ENCODE measurements at regions not wholly inside any gene's neighbourhood (a gene's known extent, or its start where the extent isn't known, plus 50 kb on each side); places are given as distances from the start of the nearest gene placed in this dataset.
A peak's percentile ranks its signal among the peaks of the same experiment; 100 is the strongest.

- no peaks in the 10 kb centered on the region for H4K20me1 ChIP-seq (ENCODE audit: insufficient read depth)
- H3K27me3 ChIP-seq (replicated peaks; ENCODE audit: insufficient read depth), result no peaks in the 10 kb centered on the region
- H3K36me3 ChIP-seq (ENCODE audit: low read depth), result no peaks in the 10 kb centered on the region
- DNase-seq, result peak; percentile 73
- no peak overlapping the region for H3K4me3 ChIP-seq
- H3K27ac ChIP-seq, result no peak overlapping the region
- no peak overlapping the region for H3K4me2 ChIP-seq (ENCODE audit: unreplicated experiment)
- no peak for TF ChIP-seq EZH2 (IDR thresholded peaks at IDR 0.05; ENCODE audit: insufficient read depth, poor library complexity, severe bottlenecking)
- TF ChIP-seq EZH2phosphoT487 (IDR thresholded peaks at IDR 0.05; ENCODE audit: insufficient read depth, low read depth), result no peak
- no peaks in the 10 kb centered on the region for H3K79me2 ChIP-seq (ENCODE audit: insufficient read depth)
- H3F3A ChIP-seq (ENCODE audit: insufficient read depth), result 0 out of 2 replicates have a peak, but pooled peaks cover 5% of the 10 kb centered on the region
- 0 out of 2 replicates have a peak, but pooled peaks cover 6% of the 10 kb centered on the region for H3K4me1 ChIP-seq (ENCODE audit: insufficient read depth)
- H3K9me3 ChIP-seq (ENCODE audit: low read depth), result no peaks in the 10 kb centered on the region
- in situ Hi-C loops (cut with MboI), result loop anchor here (10.0 to 25.0 kb wide), 3 partner anchors 235 to 875 kb away; no protein-coding TSS in a partner anchor
- no peaks in the 10 kb centered on the region for H3K9me2 ChIP-seq (ENCODE audit: insufficient read depth)
- WGBS, 2 experiments (ENCODE audit: low coverage in 1 of 2, low lambda C conversion rate in 2 of 2, missing lambda C conversion rate in 2 of 2), result 50 to 56% methylated on average over 2 of the region's 2 CpGs
- H2AFZ ChIP-seq, result no peak overlapping the region
- no peak overlapping the region for H3K9ac ChIP-seq
These were observed 135.1 kb upstream of the RASGRP1 start for GRCh38 chr15:38699633-38700230.

GRCh38 chr15:38701149-38701548 is 136.5 kb upstream of the RASGRP1 start:
- in situ Hi-C loops (cut with MboI), result loop anchor here (10.0 to 25.0 kb wide), 2 partner anchors 411 to 874 kb away; no protein-coding TSS in a partner anchor
- peaks cover 12% of the 10 kb centered on the region for H3K4me1 ChIP-seq (ENCODE audit: insufficient read depth)
- TF ChIP-seq EZH2phosphoT487 (IDR thresholded peaks at IDR 0.05; ENCODE audit: insufficient read depth, low read depth) (no peak), EZH2 (IDR thresholded peaks at IDR 0.05; ENCODE audit: insufficient read depth, poor library complexity, severe bottlenecking) (no peak)
- WGBS, 2 experiments (ENCODE audit: low coverage in 1 of 2, low lambda C conversion rate in 2 of 2, missing lambda C conversion rate in 2 of 2), result 59 to 62% methylated on average over 5 of the region's 5 CpGs
- 0 out of 2 replicates have a peak, but pooled peaks cover 4% of the 10 kb centered on the region for H3F3A ChIP-seq (ENCODE audit: insufficient read depth)
- H3K9me3 ChIP-seq (ENCODE audit: low read depth), result no peaks in the 10 kb centered on the region
- H3K79me2 ChIP-seq (ENCODE audit: insufficient read depth), result no peaks in the 10 kb centered on the region
- no peaks in the 10 kb centered on the region for H3K9me2 ChIP-seq (ENCODE audit: insufficient read depth)
- no peak overlapping the region for H3K27ac ChIP-seq
- DNase-seq, result no peak
- no peaks in the 10 kb centered on the region for H3K27me3 ChIP-seq (replicated peaks; ENCODE audit: insufficient read depth)
- H3K9ac ChIP-seq, result no peak overlapping the region
- H3K4me2 ChIP-seq (ENCODE audit: unreplicated experiment), result no peak overlapping the region
- no peaks in the 10 kb centered on the region for H4K20me1 ChIP-seq (ENCODE audit: insufficient read depth)
- no peak overlapping the region for H2AFZ ChIP-seq
- H3K36me3 ChIP-seq (ENCODE audit: low read depth), result no peaks in the 10 kb centered on the region
- no peak overlapping the region for H3K4me3 ChIP-seq

- H4K20me1 ChIP-seq (ENCODE audit: insufficient read depth), result no peaks in the 10 kb centered on the region
- no peaks in the 10 kb centered on the region for H3K27me3 ChIP-seq (replicated peaks; ENCODE audit: insufficient read depth)
- H3K36me3 ChIP-seq (ENCODE audit: low read depth), result no peaks in the 10 kb centered on the region
- H3K4me3 ChIP-seq, result no peak overlapping the region
- in situ Hi-C loops (cut with MboI), result loop anchor here (10.0 to 25.0 kb wide), 2 partner anchors 410 to 872 kb away; no protein-coding TSS in a partner anchor
- no peaks in the 10 kb centered on the region for H3K79me2 ChIP-seq (ENCODE audit: insufficient read depth)
- no peak overlapping the region for H2AFZ ChIP-seq
- H3K4me2 ChIP-seq (ENCODE audit: unreplicated experiment), result no peak overlapping the region
- no peak overlapping the region for H3K9ac ChIP-seq
- no peak for DNase-seq
- TF ChIP-seq EZH2phosphoT487 (IDR thresholded peaks at IDR 0.05; ENCODE audit: insufficient read depth, low read depth), result no peak
- no peak for TF ChIP-seq EZH2 (IDR thresholded peaks at IDR 0.05; ENCODE audit: insufficient read depth, poor library complexity, severe bottlenecking)
- no peaks in the 10 kb centered on the region for H3K9me3 ChIP-seq (ENCODE audit: low read depth)
- H3K4me1 ChIP-seq (ENCODE audit: insufficient read depth), result peaks cover 13% of the 10 kb centered on the region
- no peaks in the 10 kb centered on the region for H3K9me2 ChIP-seq (ENCODE audit: insufficient read depth)
- H3K27ac ChIP-seq, result no peak overlapping the region
- H3F3A ChIP-seq (ENCODE audit: insufficient read depth), result no peaks in the 10 kb centered on the region
- 79 to 80% methylated on average over 3 of the region's 3 CpGs for WGBS, 2 experiments (ENCODE audit: low coverage in 1 of 2, low lambda C conversion rate in 2 of 2, missing lambda C conversion rate in 2 of 2)
These were observed 137.7 kb upstream of the RASGRP1 start for GRCh38 chr15:38702178-38702912.

GRCh38 chr15:38705436-38706219 is 141.0 kb upstream of the RASGRP1 start:
- no peak overlapping the region for H3K27ac ChIP-seq
- in situ Hi-C loops (cut with MboI), result loop anchor here (10.0 to 25.0 kb wide), 2 partner anchors 407 to 869 kb away; no protein-coding TSS in a partner anchor

More at GRCh38 chr15:38705436-38706219, 141.0 kb upstream of the RASGRP1 start:
- no peak overlapping the region for H3K4me2 ChIP-seq (ENCODE audit: unreplicated experiment)
- no peak overlapping the region for H3K4me3 ChIP-seq
- H3K36me3 ChIP-seq (ENCODE audit: low read depth), result no peaks in the 10 kb centered on the region
- H3K9me2 ChIP-seq (ENCODE audit: insufficient read depth), result no peaks in the 10 kb centered on the region
- H3K9ac ChIP-seq, result no peak overlapping the region
- H3K4me1 ChIP-seq (ENCODE audit: insufficient read depth), result peaks cover 26% of the 10 kb centered on the region
- no peaks in the 10 kb centered on the region for H3K79me2 ChIP-seq (ENCODE audit: insufficient read depth)
- H3F3A ChIP-seq (ENCODE audit: insufficient read depth), result peaks cover 13% of the 10 kb centered on the region
- peak overlapping the region; percentile 36 for H2AFZ ChIP-seq
- no peaks in the 10 kb centered on the region for H3K9me3 ChIP-seq (ENCODE audit: low read depth)
- no peaks in the 10 kb centered on the region for H4K20me1 ChIP-seq (ENCODE audit: insufficient read depth)
- peak; percentile 37 for DNase-seq
- WGBS, 2 experiments (ENCODE audit: low coverage in 1 of 2, low lambda C conversion rate in 2 of 2, missing lambda C conversion rate in 2 of 2), result 28 to 31% methylated on average over 11 of the region's 11 CpGs
- no peaks in the 10 kb centered on the region for H3K27me3 ChIP-seq (replicated peaks; ENCODE audit: insufficient read depth)
- no peak for TF ChIP-seq EZH2 (IDR thresholded peaks at IDR 0.05; ENCODE audit: insufficient read depth, poor library complexity, severe bottlenecking)
